ENCODE measurements at regions not wholly inside any gene's neighbourhood (a gene's known extent, or its start where the extent isn't known, plus 50 kb on each side); places are given as distances from the start of the nearest gene placed in this dataset.

DNA sequence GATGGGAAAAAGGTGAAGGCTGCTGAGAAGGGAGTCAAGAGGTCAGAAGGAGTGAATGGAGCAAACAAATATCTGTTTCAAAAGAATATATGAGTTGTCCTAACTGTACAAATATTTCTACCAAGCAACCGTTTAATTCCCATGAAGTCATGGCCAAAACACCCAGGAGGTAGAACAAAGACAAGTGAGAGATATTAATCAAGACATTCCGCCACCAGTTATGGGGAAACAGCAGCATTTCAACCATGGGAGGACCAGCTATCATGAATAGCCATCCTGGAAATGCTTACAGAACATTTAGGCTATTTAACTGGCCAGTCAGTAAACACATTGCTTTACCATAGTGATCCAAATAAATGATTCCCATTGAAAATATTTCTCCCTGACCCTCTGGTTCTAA is 396.3 kb downstream of the IRS1 start:
- Histone ChIP-seq H3K27me3 (ENCODE audit: low read depth) (no peaks in the 10 kb centered on the region), H3K36me3 (no peaks in the 10 kb centered on the region), H3K4me1 (no peaks in the 10 kb centered on the region), H3K27ac (replicated peaks) (no peak overlapping the region), H3K4me3 (no peak overlapping the region), H3K9me3 (replicated peaks) (no peaks in the 10 kb centered on the region)
- no peak for DNase-seq
- TF ChIP-seq, protein P1, sequence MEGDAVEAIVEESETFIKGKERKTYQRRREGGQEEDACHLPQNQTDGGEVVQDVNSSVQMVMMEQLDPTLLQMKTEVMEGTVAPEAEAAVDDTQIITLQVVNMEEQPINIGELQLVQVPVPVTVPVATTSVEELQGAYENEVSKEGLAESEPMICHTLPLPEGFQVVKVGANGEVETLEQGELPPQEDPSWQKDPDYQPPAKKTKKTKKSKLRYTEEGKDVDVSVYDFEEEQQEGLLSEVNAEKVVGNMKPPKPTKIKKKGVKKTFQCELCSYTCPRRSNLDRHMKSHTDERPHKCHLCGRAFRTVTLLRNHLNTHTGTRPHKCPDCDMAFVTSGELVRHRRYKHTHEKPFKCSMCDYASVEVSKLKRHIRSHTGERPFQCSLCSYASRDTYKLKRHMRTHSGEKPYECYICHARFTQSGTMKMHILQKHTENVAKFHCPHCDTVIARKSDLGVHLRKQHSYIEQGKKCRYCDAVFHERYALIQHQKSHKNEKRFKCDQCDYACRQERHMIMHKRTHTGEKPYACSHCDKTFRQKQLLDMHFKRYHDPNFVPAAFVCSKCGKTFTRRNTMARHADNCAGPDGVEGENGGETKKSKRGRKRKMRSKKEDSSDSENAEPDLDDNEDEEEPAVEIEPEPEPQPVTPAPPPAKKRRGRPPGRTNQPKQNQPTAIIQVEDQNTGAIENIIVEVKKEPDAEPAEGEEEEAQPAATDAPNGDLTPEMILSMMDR (IDR thresholded peaks at IDR 0.05; ENCODE audit: borderline replicate concordance) = no peak
- intact Hi-C loops (cut with micrococcal nuclease) = no loop called here

DNA sequence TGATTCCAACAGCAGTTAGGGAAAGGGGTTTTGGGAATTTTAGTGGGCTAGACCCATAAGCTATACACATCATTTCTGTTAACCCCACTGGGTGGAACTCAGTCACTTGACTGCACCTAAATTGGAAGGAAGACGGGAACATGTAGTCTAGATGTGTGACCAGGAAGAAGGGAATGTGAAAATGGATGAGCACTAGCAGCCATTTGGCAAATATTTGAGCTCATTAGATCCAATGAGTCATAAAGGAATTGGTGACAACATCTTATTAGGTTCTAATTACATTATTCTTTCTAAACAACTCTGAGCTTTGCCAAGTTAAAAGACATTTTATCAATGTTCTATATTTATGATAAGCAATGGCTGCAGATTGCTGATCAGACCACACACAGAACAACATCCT is 400.6 kb downstream of the IRS1 start:
- Histone ChIP-seq H3K27ac (replicated peaks) (no peak overlapping the region), H3K36me3 (no peaks in the 10 kb centered on the region), H3K9me3 (replicated peaks) (no peaks in the 10 kb centered on the region), H3K27me3 (ENCODE audit: low read depth) (no peaks in the 10 kb centered on the region), H3K4me3 (no peak overlapping the region), H3K4me1 (no peaks in the 10 kb centered on the region)
- DNase-seq = no peak
- TF ChIP-seq, protein P1 (IDR thresholded peaks at IDR 0.05; ENCODE audit: borderline replicate concordance) = no peak
- intact Hi-C loops (cut with micrococcal nuclease) = no loop called here

DNA sequence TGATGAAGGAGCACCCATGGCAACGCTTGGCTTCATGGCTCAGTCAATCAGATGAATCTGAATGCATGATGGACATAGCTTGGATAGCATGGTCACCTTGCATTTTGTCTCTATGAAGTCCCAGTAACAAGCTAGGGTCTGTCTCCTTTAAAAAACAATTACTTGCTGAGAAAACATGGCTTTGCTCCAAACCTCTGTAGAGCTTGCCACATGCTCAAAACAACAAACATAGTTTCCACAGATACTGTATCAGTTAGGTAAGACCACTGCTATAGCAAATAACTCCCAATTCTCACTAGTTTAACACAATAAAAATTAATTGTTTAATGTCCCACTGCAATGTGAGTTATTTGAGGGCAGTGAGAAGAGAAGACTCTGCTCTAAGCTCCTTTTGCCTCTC is 401.0 kb downstream of the IRS1 start:
- TF ChIP-seq, protein P1 (IDR thresholded peaks at IDR 0.05; ENCODE audit: borderline replicate concordance) = no peak
- Histone ChIP-seq H3K27me3 (ENCODE audit: low read depth) (no peaks in the 10 kb centered on the region), H3K36me3 (no peaks in the 10 kb centered on the region), H3K9me3 (replicated peaks) (no peaks in the 10 kb centered on the region), H3K27ac (replicated peaks) (no peak overlapping the region), H3K4me1 (no peaks in the 10 kb centered on the region), H3K4me3 (no peak overlapping the region)
- DNase-seq = no peak
- intact Hi-C loops (cut with micrococcal nuclease) = no loop called here

DNA sequence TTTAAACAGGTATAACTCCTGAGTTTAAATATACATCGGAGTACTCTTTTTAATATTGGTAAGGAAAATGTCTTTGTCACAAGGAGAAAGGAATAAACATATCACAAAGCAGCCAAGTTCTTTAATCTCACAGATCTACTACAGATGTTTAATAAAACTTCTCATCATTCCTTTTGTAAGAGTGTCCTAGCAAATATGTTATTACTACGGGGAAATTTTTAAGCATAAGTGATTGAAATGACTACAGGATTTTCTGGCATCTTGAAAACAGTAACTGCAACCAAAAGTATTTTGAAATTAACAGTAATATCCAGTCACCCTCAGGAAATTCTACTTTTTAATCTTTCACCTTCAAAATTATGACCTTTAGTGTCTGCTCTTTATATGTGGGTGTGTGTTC is 403.1 kb downstream of the IRS1 start:
- Histone ChIP-seq H3K36me3 (no peaks in the 10 kb centered on the region), H3K27ac (replicated peaks) (no peak overlapping the region), H3K4me3 (no peak overlapping the region), H3K4me1 (no peaks in the 10 kb centered on the region), H3K9me3 (replicated peaks) (peaks cover 10% of the 10 kb centered on the region), H3K27me3 (ENCODE audit: low read depth) (no peaks in the 10 kb centered on the region)
- DNase-seq = no peak
- TF ChIP-seq, protein P1 (IDR thresholded peaks at IDR 0.05; ENCODE audit: borderline replicate concordance) = no peak
- intact Hi-C loops (cut with micrococcal nuclease) = no loop called here

DNA sequence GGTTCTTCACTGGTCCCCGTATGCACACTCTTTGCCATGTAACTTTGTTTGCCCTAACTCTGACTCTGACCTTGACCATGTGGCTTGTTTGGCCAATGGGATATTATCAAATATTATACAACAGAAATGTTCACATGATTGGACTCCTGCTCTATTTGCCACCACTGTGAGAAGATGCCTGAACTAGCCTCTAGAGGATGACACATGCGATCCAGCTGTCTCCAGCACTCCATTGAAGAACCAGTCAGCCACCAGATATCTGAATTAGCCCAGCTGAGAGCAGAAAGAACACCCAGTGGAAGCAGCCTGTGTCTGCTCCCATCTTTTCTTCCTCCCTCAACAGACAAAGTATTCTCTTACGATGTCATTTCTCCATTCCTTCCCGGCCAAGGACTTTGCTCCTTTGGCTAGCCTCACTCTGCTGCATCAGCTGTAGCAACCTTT is 412.1 kb downstream of the IRS1 start:
- no peak for DNase-seq
- TF ChIP-seq, protein P1 (IDR thresholded peaks at IDR 0.05; ENCODE audit: borderline replicate concordance) = no peak
- no peak overlapping the region for H3K27ac ChIP-seq (replicated peaks)
- no peak overlapping the region for H3K4me3 ChIP-seq
- H3K4me1 ChIP-seq = no peaks in the 10 kb centered on the region
- H3K27me3 ChIP-seq (ENCODE audit: low read depth) = no peaks in the 10 kb centered on the region
- intact Hi-C loops (cut with micrococcal nuclease) = no loop called here
- peaks cover 2% of the 10 kb centered on the region for H3K9me3 ChIP-seq (replicated peaks)
- no peaks in the 10 kb centered on the region for H3K36me3 ChIP-seq

DNA sequence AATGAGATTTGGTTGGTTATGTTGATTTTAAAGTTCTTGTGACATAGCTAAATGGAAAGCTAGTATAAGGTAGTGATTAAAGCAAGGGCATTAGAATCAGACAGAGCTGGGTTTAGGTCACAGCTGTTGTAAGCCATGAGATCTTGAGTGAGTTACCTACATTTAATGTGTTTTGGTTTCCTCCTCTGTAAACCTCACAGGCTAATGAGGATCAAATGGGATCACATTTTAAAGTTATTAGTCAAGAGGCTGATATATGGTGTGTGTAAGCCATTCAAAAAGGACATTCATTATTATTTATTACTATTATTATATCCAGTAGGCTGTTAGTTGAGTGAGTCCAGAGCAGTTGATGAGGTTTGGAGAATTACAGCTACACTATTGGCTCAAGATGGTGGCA is 416.2 kb downstream of the IRS1 start:
- Histone ChIP-seq H3K27me3 (ENCODE audit: low read depth) (no peaks in the 10 kb centered on the region), H3K27ac (replicated peaks) (no peak overlapping the region), H3K4me3 (no peak overlapping the region), H3K4me1 (no peaks in the 10 kb centered on the region), H3K36me3 (no peaks in the 10 kb centered on the region), H3K9me3 (replicated peaks) (no peaks in the 10 kb centered on the region)
- DNase-seq = no peak
- TF ChIP-seq, protein P1 (IDR thresholded peaks at IDR 0.05; ENCODE audit: borderline replicate concordance) = no peak
- intact Hi-C loops (cut with micrococcal nuclease) = no loop called here

All from left ventricle myocardium inferior (tissue), 1 donor.